Lung microvascular endothelial cell (primary cell): ENCODE measurements at regions not wholly inside any gene's neighbourhood (a gene's known extent, or its start where the extent isn't known, plus 50 kb on each side); places are given as distances from the start of the nearest gene placed in this dataset.
A peak's percentile ranks its signal among the peaks of the same experiment; 100 is the strongest.

Experiments used
- DNase-seq, 2 donors: peaks; one replicate each; pipeline versions ENCODE4 v3.0.0 to v3.0.0-alpha.2; 2010; ENCODE audit warnings: low read depth in 2 of 2

DNA sequence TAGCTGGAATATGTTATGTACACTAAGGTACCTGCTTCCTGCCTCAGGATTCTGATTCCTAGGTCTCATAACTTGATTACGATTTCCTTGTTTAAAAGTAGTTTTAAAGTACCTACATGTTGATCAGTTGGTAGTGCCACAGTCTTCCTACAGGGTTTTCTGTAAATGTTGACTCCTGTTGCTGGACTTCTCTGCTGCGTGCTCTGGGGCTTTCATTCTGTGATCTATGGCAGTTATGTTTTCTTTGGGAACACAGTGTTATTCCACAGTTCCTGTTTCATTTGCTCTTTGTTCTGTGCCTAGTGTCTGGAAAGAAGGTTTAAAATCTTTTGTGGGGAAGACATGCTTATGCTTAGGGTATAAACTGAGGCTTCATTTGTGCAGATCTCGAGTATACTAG is 343.5 kb downstream of the PLK2 start:
- DNase-seq: peak; percentile 41 to 54

DNA sequence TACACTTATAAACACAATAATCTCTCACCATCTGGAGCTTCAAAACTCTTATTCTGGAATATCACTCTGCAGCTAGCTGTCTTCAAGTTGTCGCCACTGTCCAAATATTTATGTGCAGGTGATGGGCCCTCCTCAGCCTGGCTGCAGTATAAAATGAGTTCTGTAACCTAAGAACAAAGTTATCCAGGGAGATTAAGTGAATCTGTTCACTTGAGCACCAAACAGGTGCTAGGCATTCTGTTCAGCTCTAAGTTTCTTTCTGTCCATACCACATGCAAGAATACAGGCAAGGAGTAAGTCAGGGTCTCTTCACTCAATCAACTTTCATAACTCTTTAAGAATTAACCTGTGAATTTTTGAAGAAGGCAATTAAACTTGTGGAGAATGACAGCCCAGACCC is 344.1 kb downstream of the PLK2 start:
- no peak for DNase-seq

- DNase-seq: peak in 1 of 2 donors; percentile 59
These were observed 345.6 kb downstream of the PLK2 start for GRCh38 chr5:58114324-58114723.

GRCh38 chr5:58113172-58113571 is 346.7 kb downstream of the PLK2 start:
- DNase-seq: peak in 1 of 2 donors; percentile 32

DNA sequence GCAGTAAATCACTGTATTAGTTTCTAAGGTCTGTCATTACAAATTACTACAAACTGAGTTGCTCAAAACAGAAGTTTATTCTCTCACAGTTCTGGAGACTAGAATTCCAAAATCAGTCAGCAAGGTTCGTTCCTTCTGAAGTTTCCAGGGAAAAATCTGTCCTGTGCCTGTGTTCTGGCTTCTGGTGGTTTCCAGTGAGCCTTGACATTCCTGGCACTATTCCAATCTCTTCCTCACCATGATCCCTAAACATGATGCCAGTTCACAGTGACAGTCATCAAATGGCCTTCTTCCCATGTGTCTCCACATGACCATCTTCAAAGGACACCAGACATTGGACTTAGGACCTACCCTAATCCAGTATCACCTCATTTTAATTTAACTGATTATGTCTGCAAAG is 351.4 kb downstream of the PLK2 start:
- DNase-seq: no peak

- DNase-seq: no peak
These were observed 352.2 kb downstream of the PLK2 start for GRCh38 chr5:58107704-58108103.

GRCh38 chr5:58106754-58107410 is 353.0 kb downstream of the PLK2 start:
- peak; percentile 14 to 53 for DNase-seq

GRCh38 chr5:58105836-58106235 is 354.1 kb downstream of the PLK2 start:
- no peak for DNase-seq

- no peak for DNase-seq
These were observed 360.6 kb downstream of the PLK2 start for GRCh38 chr5:58099257-58099656.

- DNase-seq: peak; percentile 18 to 88
These were observed 365.9 kb downstream of the PLK2 start for GRCh38 chr5:58094031-58094430.

DNA sequence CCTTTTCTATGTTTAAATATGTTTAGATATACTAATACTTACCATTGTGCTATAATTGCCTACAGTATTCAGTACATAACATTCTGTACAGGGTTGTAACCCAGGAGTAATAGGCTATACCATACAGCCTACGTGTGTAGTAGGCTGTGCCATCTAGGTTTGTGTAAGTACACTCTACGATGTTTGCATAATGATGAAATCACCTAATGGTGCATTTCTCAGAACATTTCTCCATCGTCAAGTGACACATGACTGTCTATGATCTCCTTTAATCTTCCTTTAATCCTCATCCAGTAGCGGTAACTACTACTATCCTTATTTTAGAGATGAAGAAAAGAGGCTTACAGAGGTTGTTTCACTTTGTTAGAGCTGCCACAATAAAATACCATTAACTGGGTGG is 369.2 kb downstream of the PLK2 start:
- DNase-seq: no peak

- peak; percentile 24 to 93 for DNase-seq
These were observed 370.9 kb downstream of the PLK2 start for GRCh38 chr5:58088941-58089340.

GRCh38 chr5:58087905-58088304 is 372.0 kb downstream of the PLK2 start:
- DNase-seq: no peak

- DNase-seq: no peak
These were observed 372.8 kb downstream of the PLK2 start for GRCh38 chr5:58087123-58087522.

DNA sequence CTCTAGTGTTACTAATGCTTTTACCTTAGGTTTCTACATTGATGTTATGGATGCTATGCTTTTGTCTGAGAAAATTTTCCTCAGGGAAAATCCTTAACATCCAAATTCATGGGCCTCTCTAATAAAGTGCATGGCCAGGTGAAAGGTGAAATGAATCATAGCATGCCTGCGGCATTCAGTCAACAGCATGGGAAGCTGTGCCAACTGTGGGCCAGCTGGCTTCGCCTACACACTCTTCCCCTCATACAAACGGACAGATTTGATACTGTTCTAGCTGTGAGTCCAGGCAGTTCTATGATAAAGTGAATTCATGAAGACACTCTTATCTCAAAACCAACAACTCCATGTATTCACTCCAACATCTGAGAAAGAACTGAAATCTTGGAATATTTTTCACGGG is 374.1 kb downstream of the PLK2 start:
- peak; percentile 69 to 84 for DNase-seq

- DNase-seq: no peak
These were observed 378.5 kb downstream of the PLK2 start for GRCh38 chr5:58081435-58081834.

GRCh38 chr5:58080573-58080972 is 379.3 kb downstream of the PLK2 start:
- DNase-seq: peak in 1 of 2 donors; percentile 88

- DNase-seq: no peak
These were observed 381.9 kb downstream of the PLK2 start for GRCh38 chr5:58077966-58078365.

DNA sequence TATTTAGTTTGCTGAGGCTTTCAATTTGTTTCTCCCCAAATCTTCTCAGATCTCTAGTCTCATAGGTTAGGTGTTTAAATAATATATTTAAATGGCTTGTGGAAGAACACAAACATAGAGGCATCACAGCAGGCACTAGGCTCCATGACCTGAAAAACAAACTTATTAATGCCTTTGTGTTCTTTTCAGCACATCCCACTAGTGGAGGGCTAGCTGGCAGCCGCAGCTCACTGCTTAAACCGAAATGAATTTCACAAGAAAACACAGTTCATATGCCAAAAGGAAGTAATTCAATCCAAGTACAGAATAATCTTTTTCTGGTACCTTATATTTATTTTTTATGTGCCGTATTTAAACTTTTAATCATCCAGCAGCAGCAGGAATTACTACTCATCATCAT is 382.5 kb downstream of the PLK2 start:
- peak in 1 of 2 donors; percentile 28 for DNase-seq

DNA sequence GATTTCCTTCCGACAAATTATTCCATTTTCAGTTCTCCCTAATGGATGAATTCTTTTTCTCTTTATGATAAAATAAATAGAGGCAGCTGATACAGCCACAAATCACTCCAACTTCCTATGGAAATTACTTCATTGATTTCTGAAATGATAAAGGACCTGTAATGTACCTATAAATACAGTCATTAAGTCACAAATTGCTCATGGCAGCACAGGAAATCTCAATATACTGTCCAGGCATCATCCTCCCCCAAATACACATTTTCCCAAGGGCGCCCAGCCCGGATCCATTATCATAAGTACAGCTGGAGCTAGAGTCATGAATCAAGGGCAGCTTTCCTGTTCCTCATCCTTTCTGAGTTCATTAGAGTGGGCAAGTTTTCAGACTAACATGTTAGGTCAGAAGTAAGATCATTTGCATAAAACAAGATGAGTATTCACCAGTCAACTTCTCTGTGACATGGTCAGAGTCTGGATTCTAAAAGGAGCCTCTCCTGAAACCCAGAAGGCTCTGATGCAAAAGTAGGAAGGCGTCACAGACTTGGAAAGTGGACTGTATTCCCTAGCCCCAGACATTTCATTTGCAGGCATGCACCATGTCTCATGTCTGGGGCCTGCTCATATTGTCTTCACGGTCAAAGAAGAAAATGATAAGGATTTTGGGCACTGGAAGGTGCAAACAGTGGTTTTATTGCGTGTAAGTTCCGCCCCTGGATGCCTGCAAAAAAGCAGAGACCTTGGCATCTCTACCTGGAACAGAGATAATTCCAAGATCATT is 383.2 kb downstream of the PLK2 start:
- peak in 1 of 2 donors; percentile 73 for DNase-seq

DNA sequence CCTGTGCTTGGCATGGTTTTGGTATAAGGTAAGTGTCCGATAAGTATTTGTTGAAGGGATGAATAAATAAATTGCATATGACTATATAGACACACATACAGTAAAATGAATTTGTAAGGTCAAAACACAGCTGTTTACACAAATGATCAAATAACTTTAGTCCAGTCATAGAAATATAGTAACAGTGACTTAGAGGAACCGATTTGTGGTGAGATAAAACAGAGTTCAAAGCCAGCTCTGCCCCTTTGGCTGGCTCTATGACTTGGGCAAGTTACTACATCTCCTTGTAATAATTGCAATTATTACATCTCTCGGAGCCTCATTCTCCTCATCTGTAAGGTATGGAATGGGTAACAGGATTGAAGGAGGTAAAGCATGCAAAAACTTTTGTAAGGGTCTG is 384.0 kb downstream of the PLK2 start:
- DNase-seq: no peak

DNA sequence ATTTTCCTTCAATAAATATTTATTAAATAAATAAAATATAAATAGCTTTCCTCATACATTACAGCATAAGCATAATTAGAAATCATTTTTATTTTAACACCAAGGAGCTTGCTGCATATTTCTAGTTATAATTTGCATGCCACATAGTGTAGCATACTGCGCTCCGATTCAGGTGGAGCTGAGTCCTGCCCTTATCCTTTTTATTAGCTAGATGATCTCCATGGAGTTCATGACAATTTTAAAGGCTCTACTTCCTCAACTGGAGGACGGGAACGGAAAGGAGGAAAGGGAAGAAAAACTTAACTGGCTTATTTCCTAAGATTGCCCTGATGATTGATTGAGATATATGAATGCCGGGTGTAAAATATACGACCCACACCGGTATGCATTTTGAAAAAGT is 385.2 kb downstream of the PLK2 start:
- DNase-seq: no peak

- DNase-seq: no peak
These were observed 385.7 kb downstream of the PLK2 start for GRCh38 chr5:58074222-58074621.
